Nephron progenitor cell (in vitro differentiated cells): ENCODE measurements at regions not wholly inside any gene's neighbourhood (a gene's known extent, or its start where the extent isn't known, plus 50 kb on each side); places are given as distances from the start of the nearest gene placed in this dataset.
"Not testable (repeated sequence)": the region's sequence is repeated elsewhere in the genome, so short reads cannot be mapped to it uniquely, and the experiment has no call there.

Source experiments
- DNase-seq: peaks from one replicate; pipeline ENCODE4 v3.0.0; 2021
- H3K27ac Mint-ChIP-seq: 2 replicates; pipeline ENCODE4 v1.8.0; 2021; ENCODE audit warnings: mild to moderate bottlenecking, moderate library complexity, mixed read lengths
- H3K27me3 Mint-ChIP-seq: 2 replicates; pipeline ENCODE4 v1.8.0; 2021; ENCODE audit warnings: mild to moderate bottlenecking, low read depth, mixed read lengths; ENCODE audit not compliant: poor library complexity
- H3K36me3 Mint-ChIP-seq: 2 replicates; pipeline ENCODE4 v1.8.0; 2021; ENCODE audit warnings: low read depth, mixed read lengths
- H3K4me1 Mint-ChIP-seq: 2 replicates; pipeline ENCODE4 v1.8.0; 2021; ENCODE audit warnings: mixed read lengths
- H3K4me3 Mint-ChIP-seq: 2 replicates; pipeline ENCODE4 v1.8.0; 2021; ENCODE audit warnings: mild to moderate bottlenecking, moderate library complexity, mixed read lengths
- H3K9me3 Mint-ChIP-seq: 2 replicates; pipeline ENCODE4 v1.8.0; 2021; ENCODE audit warnings: mild to moderate bottlenecking, moderate library complexity, mixed read lengths
- CTCF ChIP-seq: fragments of 200-600 bp; sonication (generic); IDR thresholded peaks from 2 replicates; pipeline ENCODE4 v1.5.0; 2021; ENCODE audit warnings: antibody characterized with exemption

GRCh38 chr2:187610450-187610849 is 56.2 kb upstream of the TFPI start:
- not testable (repeated sequence) for H3K27me3 Mint-ChIP-seq, H3K9me3 Mint-ChIP-seq, H3K27ac Mint-ChIP-seq, H3K4me1 Mint-ChIP-seq, H3K4me3 Mint-ChIP-seq, DNase-seq, H3K36me3 Mint-ChIP-seq

GRCh38 chr2:187612857-187613256 is 58.6 kb upstream of the TFPI start:
- Mint-ChIP-seq H3K27me3 (no peaks in the 10 kb centered on the region), H3K27ac (no peak overlapping the region), H3K4me3 (no peak overlapping the region), H3K4me1 (peaks cover 4% of the 10 kb centered on the region), H3K9me3 (no peaks in the 10 kb centered on the region), H3K36me3 (no peaks in the 10 kb centered on the region)
- TF ChIP-seq CTCF: no peak
- no peak for DNase-seq

GRCh38 chr2:187614756-187615155 is 60.5 kb upstream of the TFPI start:
- Mint-ChIP-seq H3K27ac (no peak overlapping the region), H3K9me3 (no peaks in the 10 kb centered on the region), H3K36me3 (no peaks in the 10 kb centered on the region), H3K27me3 (no peaks in the 10 kb centered on the region), H3K4me1 (peaks cover 17% of the 10 kb centered on the region), H3K4me3 (no peak overlapping the region)
- TF ChIP-seq CTCF: no peak
- DNase-seq: no peak

GRCh38 chr2:187615364-187615763 is 61.1 kb upstream of the TFPI start:
- no peak for DNase-seq
- Mint-ChIP-seq H3K27me3 (no peaks in the 10 kb centered on the region), H3K4me3 (no peak overlapping the region), H3K36me3 (no peaks in the 10 kb centered on the region), H3K9me3 (no peaks in the 10 kb centered on the region), H3K4me1 (peaks cover 17% of the 10 kb centered on the region), H3K27ac (no peak overlapping the region)
- TF ChIP-seq CTCF: no peak

GRCh38 chr2:187615902-187616301 is 61.7 kb upstream of the TFPI start:
- no peaks in the 10 kb centered on the region for H3K27me3 Mint-ChIP-seq

GRCh38 chr2:187617120-187617519 is 62.9 kb upstream of the TFPI start:
- Mint-ChIP-seq H3K27ac (no peak overlapping the region), H3K27me3 (no peaks in the 10 kb centered on the region), H3K9me3 (no peaks in the 10 kb centered on the region), H3K4me1 (peaks cover 17% of the 10 kb centered on the region), H3K36me3 (no peaks in the 10 kb centered on the region), H3K4me3 (no peak overlapping the region)
- DNase-seq: no peak
- TF ChIP-seq CTCF: no peak

More at GRCh38 chr2:187615902-187616301, 61.7 kb upstream of the TFPI start:
- peaks cover 17% of the 10 kb centered on the region for H3K4me1 Mint-ChIP-seq
- DNase-seq: no peak
- no peak overlapping the region for H3K4me3 Mint-ChIP-seq
- H3K36me3 Mint-ChIP-seq: no peaks in the 10 kb centered on the region
- no peak overlapping the region for H3K27ac Mint-ChIP-seq
- no peaks in the 10 kb centered on the region for H3K9me3 Mint-ChIP-seq
- TF ChIP-seq CTCF: no peak
